ENCODE measurements at regions not wholly inside any gene's neighbourhood (a gene's known extent, or its start where the extent isn't known, plus 50 kb on each side); places are given as distances from the start of the nearest gene placed in this dataset.
"Not testable (repeated sequence)": the region's sequence is repeated elsewhere in the genome, so short reads cannot be mapped to it uniquely, and the experiment has no call there.

GRCh38 chr6:48944276-48944675 lies 518.8 kb downstream of the MMUT start:
- DNase-seq (ENCODE audit: low read depth, low spot score); H3K27ac ChIP-seq: not testable (repeated sequence)

DNA sequence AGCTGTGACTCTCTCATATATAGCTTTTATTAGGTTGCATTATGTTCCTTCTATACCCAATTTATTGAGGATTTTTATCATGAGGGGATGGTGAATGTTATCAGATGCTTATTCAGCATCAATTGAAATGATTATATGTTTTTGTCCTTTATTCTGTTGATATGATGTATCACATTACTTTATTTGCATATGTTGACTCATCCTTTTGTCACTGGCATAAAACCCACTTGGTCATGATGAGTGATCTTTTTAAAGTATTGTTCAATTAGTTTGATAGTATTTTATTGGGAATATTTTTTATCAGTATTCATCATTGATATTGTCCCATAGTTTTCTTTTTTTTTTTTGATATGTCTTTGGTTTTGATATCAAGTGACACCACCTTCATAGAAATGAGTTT lies 529.9 kb downstream of the MMUT start:
- DNase-seq (ENCODE audit: low read depth, low spot score) = no peak
- H3K27ac ChIP-seq = no peak overlapping the region

GRCh38 chr6:48928937-48929336 lies 534.1 kb downstream of the MMUT start:
- no peak for DNase-seq (ENCODE audit: low read depth, low spot score)

GRCh38 chr6:48922837-48923236 lies 540.2 kb downstream of the MMUT start:
- no peak for DNase-seq (ENCODE audit: low read depth, low spot score)

More at GRCh38 chr6:48928937-48929336, 534.1 kb downstream of the MMUT start:
- H3K27ac ChIP-seq = no peak overlapping the region

GRCh38 chr6:48919555-48919954 lies 543.5 kb downstream of the MMUT start:
- H3K27ac ChIP-seq = no peak overlapping the region
- no peak for DNase-seq (ENCODE audit: low read depth, low spot score)

More at GRCh38 chr6:48922837-48923236, 540.2 kb downstream of the MMUT start:
- no peak overlapping the region for H3K27ac ChIP-seq

DNA sequence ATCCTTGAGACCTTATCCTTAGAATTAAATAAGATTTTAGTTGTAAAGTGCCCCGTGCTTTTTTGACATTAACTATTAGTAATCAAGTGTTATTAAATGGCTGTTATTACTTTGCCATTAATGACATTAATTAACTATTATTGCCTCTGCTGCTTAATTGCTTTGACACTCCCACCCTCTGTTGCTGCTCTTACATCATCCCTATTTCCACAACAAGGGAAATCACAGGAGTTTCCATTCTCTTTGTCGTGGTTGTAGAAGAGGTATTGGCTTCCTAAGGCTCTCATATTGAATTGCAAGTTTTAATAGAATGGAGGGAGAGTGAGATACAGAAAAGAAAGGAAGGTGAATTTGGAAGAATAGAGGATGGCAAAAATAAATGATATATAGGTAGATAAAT lies 545.8 kb downstream of the MMUT start:
- no peak overlapping the region for H3K27ac ChIP-seq
- DNase-seq (ENCODE audit: low read depth, low spot score) = no peak

- no peak overlapping the region for H3K27ac ChIP-seq
- DNase-seq (ENCODE audit: low read depth, low spot score) = no peak
Observed at GRCh38 chr6:48916607-48917006, 546.4 kb downstream of the MMUT start.

DNA sequence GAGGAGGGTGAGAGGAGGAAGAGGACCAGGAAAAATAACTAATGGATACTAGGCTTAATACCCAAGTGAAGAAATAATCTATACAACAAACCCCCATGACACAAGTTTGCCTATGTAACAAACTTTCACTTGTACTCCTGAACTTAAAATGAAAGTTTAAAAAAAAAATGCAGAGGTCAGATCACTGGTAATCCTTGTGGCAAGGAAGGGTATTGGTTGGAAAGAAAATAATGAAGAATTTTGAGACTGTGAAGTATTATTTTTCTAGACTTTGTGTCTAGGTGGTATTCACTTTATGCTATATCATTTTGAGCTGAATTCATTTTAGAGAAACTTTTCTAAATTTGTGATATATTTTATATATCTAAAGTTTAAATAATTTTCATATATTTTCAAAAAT lies 547.5 kb downstream of the MMUT start:
- no peak overlapping the region for H3K27ac ChIP-seq
- DNase-seq (ENCODE audit: low read depth, low spot score) = no peak

DNA sequence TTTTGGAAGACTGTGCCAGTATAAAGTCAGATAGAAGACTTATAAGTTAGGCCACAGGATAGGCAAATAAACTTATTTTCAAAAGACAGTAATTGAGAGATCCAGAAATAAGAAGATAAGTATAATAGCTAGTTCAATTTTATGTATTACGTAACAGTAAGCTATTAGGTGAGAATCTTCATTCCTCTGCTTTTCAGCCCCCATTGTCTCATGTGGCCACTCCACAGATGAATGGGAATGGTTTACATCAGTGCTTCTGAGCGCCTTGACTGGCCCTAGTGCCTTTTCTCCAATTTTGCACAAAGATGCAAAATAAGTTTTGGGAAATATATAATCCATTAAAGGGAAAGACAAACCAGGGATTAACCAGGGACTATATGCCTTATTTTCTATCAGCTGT lies 550.5 kb downstream of the MMUT start:
- DNase-seq (ENCODE audit: low read depth, low spot score) = no peak
- no peak overlapping the region for H3K27ac ChIP-seq

DNA sequence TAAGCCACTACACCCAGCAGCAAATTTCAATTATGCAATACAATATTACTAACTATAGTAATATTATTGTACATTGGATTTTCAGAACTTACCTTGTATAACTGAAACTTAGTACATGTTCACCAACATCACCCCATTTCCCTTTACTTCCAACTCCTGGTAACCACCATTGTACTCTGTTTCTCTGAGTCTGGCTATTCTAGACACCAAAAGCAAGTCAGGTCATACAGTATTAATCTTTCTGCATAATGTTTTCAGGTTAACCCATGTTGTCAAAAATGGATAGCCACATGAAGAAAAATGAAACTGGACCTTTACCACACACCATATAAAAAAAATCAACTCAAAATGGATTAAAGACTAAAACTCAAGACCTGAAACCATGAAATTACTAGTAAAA lies 558.2 kb downstream of the MMUT start:
- DNase-seq (ENCODE audit: low read depth, low spot score) = no peak
- no peak overlapping the region for H3K27ac ChIP-seq

DNA sequence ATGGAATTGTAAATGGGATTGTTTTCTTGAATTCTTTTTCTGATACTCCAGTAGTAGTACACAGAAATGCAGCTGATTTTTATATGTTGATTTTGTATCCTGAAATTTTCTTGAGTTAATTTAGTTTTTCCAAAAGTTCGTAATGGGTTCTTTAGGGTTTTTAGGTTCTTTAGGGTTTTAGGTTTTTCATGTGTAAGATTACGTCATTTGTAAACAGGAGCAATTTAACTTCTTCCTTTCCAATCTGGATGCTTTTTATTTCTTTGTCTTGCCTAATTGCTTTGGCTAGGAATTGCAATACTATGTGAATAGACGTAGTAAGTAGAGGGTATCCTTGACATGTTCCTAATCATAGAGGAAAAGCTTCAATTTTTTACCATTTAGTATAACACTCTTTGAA lies 568.6 kb downstream of the MMUT start:
- H3K27ac ChIP-seq = no peak overlapping the region
- no peak for DNase-seq (ENCODE audit: low read depth, low spot score)

DNA sequence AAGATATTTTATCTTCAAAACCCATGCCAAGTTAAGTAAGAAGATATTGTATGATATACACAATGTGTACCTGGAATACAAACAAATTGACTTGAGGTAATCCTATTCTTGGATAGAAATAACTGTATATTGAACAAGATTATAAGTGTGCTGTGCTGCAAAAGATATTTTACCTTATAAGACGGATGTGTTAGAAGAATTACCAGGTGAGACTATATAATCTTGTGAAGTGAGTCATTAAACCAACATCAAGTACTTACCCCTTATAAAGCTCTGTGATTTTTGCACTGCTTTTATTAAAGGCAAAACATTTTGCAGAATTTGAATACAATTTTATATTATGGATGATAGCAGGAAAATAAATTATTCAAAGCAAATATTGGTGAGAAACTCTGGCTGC lies 570.0 kb downstream of the MMUT start:
- DNase-seq (ENCODE audit: low read depth, low spot score) = no peak
- no peak overlapping the region for H3K27ac ChIP-seq

- H3K27ac ChIP-seq = no peak overlapping the region
- DNase-seq (ENCODE audit: low read depth, low spot score) = no peak
Observed at GRCh38 chr6:48891308-48891707, 571.7 kb downstream of the MMUT start.

DNA sequence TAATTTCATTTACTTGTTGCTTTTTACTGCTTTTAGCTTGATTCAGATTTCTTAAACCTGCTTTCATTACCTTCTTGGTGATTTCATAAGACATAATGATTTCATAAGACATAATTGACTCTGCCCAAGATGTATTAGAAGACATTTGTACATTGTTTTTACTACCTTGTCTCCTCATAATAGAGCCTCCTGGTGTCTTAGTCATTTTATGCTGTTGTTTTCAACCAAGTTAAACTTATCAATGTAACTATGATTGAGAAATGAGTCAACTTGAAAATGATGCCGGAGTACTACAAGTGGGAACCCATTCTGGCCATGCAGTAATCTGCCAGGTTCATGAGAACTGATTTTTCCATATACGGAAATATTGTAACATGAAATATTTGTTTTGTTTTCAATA lies 573.6 kb downstream of the MMUT start:
- no peak overlapping the region for H3K27ac ChIP-seq
- no peak for DNase-seq (ENCODE audit: low read depth, low spot score)

- no peak overlapping the region for H3K27ac ChIP-seq
- DNase-seq (ENCODE audit: low read depth, low spot score) = no peak
Observed at GRCh38 chr6:48883116-48883515, 579.9 kb downstream of the MMUT start.

DNA sequence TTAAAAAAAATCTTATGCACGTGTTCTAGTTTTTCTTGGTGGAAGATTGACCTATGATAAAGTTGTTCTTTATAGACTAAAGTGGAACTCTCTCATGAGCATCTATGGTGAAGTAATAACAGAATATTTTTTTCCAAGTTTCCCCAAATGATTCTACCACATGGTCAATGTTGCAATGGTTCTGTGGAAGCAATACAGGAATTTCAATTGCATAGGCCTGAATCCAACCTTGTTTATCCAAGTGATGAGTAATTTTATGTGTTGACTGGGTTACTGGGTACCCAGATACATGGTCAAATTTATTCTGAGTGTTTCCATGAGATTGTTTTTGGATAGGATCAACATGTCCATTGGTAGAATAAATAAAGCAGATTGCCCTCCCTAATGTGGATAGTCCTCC lies 581.5 kb downstream of the MMUT start:
- H3K27ac ChIP-seq = no peak overlapping the region
- DNase-seq (ENCODE audit: low read depth, low spot score) = no peak

DNA sequence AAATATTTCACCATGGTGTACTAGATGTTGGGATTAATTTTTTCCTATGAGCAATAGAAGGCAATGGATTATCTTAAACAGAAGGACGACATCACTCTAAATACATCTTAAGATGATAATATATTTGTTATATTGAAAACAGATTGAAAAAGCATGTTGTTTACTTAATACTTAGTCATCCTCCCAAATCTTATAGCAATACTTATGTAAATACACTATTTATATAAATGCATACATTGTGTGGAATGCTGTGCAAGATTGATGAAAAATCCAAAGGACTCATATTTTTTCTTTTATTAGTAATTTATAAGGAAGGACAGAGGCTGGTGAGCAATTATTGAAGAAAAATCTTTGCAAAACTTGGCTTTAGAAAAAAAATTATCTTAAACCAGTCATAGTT lies 593.5 kb downstream of the MMUT start:
- no peak for DNase-seq (ENCODE audit: low read depth, low spot score)
- H3K27ac ChIP-seq = no peak overlapping the region

DNA sequence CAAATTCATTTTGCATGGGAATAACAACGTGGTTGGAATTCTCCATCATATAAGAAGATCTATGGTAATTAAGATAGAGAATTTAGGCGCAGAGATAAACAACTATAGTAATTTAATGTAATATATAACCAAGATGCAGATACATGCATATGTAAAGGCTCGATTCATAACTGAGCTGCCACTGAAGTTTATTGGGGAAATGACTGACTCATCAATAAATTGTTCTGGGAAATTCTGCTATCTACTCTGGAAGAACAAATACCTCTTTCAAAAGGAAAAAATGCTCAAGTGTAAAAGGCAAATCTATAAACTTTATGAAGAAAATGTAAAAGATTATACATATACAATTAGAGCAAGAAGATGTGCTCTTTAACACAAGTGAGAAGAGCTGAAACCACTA lies 596.4 kb downstream of the MMUT start:
- no peak for DNase-seq (ENCODE audit: low read depth, low spot score)
- H3K27ac ChIP-seq = no peak overlapping the region

DNA sequence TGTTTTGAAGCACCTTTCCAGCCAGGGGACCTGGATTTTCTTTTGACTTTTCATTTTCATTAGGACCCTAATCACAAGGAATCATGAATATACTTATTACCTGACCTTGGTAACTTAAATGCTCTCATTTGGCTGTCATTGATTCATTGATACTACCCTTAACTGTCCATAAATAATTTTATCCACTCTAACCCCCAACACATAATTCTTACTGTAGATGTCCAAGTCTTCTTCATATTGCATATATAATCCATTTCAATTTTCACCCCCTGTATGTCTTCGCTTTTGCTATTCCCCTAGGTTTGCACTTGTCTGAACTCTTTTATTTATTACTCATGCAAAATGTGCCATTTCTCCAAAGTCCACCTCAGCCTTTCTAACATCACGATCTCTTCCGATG lies 602.9 kb downstream of the MMUT start:
- no peak overlapping the region for H3K27ac ChIP-seq
- DNase-seq (ENCODE audit: low read depth, low spot score) = no peak

DNA sequence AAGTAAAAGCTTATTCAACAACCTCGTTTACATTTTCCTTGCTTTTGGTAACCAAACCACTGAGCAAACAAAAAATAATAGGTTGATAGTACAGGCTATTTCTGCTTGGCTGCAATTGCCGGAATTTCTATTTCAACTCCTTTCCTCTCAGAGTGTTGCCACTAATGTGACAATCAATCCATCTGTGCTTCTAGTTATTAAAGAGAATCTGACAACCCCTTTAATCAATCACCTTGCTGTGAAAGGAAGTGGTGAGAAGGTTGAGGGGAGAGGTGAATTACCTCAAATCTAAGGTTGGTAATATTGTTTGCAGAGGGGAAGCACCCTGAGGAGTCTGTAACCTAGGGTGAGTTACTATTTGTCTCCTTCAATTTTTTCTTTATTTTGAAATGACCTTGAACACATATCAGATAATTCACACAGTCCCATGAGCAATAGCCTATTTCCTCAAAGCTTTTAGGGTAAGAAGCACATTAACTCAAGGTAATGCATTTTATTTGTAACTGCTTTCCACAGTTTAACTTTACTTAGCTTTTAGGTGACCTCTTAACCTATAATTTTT lies 603.4 kb downstream of the MMUT start:
- no peak overlapping the region for H3K27ac ChIP-seq
- no peak for DNase-seq (ENCODE audit: low read depth, low spot score)

GRCh38 chr6:48845219-48845618 lies 617.8 kb downstream of the MMUT start:
- no peak for DNase-seq (ENCODE audit: low read depth, low spot score)
- H3K27ac ChIP-seq = peak overlapping the region; percentile 18

- H3K27ac ChIP-seq = peak overlapping the region; percentile 18
- peak; percentile 20 for DNase-seq (ENCODE audit: low read depth, low spot score)
Observed at GRCh38 chr6:48844696-48845095, 618.4 kb downstream of the MMUT start.

GRCh38 chr6:48840896-48841295 lies 622.2 kb downstream of the MMUT start:
- no peak for DNase-seq (ENCODE audit: low read depth, low spot score)
- no peak overlapping the region for H3K27ac ChIP-seq
